ENCODE measurements at regions not wholly inside any gene's neighbourhood (a gene's known extent, or its start where the extent isn't known, plus 50 kb on each side); places are given as distances from the start of the nearest gene placed in this dataset.

GRCh38 chr18:10245031-10245845 is 209.2 kb upstream of the APCDD1 start:
- TF ChIP-seq CTCF (IDR thresholded peaks at IDR 0.05; ENCODE audit: poor library complexity) (no peak), EZH2 (IDR thresholded peaks at IDR 0.05; ENCODE audit: borderline replicate concordance) (no peak), EZH2phosphoT487 (IDR thresholded peaks at IDR 0.05; ENCODE audit: low read depth, severe bottlenecking, unreplicated experiment) (no peak)

Measured in hepatocyte (in vitro differentiated cells).